ENCODE measurements at regions not wholly inside any gene's neighbourhood (a gene's known extent, or its start where the extent isn't known, plus 50 kb on each side); places are given as distances from the start of the nearest gene placed in this dataset.

DNA sequence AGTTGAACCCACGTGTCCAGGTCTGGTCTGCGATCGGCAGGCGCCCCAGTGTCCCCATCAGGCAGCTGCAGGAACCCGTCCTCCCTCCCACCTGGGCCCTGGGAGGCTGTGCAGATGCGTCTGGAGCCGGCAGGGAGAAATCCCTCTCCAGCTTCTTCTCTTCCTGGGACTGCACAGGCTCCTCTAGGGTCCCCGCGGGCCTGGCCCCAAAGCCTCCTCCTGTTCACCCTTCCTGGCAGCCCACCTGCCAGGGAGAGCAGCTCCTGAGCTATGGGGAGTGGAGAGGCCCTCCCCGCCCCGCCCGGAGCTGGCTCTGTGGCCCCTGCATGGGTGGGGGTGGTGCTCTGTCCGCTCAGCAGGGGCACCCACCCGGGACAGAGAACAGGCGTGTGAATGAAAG is 179.2 kb upstream of the ALKAL2 start (continued):
- TF ChIP-seq, protein P1, sequence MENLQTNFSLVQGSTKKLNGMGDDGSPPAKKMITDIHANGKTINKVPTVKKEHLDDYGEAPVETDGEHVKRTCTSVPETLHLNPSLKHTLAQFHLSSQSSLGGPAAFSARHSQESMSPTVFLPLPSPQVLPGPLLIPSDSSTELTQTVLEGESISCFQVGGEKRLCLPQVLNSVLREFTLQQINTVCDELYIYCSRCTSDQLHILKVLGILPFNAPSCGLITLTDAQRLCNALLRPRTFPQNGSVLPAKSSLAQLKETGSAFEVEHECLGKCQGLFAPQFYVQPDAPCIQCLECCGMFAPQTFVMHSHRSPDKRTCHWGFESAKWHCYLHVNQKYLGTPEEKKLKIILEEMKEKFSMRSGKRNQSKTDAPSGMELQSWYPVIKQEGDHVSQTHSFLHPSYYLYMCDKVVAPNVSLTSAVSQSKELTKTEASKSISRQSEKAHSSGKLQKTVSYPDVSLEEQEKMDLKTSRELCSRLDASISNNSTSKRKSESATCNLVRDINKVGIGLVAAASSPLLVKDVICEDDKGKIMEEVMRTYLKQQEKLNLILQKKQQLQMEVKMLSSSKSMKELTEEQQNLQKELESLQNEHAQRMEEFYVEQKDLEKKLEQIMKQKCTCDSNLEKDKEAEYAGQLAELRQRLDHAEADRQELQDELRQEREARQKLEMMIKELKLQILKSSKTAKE (IDR thresholded peaks at IDR 0.05; ENCODE audit: low read depth, poor library complexity, severe bottlenecking) = no peak
- TF ChIP-seq IKZF1 (conservative IDR thresholded peaks at IDR 0.05) = no peak

DNA sequence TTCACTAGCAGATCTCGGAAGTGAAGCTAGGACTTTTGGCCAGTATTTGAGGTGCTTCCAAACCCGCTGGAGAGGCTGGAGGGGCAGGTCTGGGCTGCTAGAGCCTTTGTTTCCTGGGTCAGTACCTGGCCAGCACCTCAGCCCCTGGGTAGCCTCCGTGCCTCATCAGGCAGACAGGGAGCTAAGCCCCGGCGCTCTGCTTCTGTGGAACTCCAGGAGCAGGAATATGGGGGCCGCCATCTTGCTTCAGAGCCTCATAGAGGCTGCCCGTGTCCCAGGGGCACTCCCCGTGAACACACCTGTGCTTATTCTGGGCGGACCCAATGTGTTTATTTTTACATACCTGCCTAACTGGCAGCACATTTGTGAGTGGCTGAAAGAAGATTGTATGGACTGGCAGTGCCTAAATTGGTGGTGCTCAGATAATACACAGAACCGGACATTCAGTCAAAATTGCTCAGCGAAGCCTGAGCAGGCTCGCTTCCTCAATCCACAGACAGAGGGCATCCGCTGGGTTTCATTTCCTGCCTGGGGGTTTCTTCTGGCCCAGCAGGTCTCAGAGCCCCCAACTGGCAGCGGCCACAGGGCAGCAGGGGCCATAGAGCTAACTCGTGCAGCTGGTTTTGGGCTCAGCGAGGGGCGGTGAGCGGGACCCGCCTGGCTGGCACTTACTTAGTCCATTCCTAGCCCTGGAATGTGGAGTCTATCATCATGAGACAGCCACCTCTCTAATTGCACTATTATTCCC is 176.8 kb upstream of the ALKAL2 start:
- no peaks in the 10 kb centered on the region; the same call in 2 of the 3 replicates for H3K9me3 ChIP-seq (replicated peaks; ENCODE audit: control insufficient read depth, insufficient read depth, low read length)
- no peaks in the 10 kb centered on the region for H4K20me1 ChIP-seq (ENCODE audit: control insufficient read depth, insufficient read depth)
- no peaks in the 10 kb centered on the region for H3K4me1 ChIP-seq (ENCODE audit: control insufficient read depth, insufficient read depth, low read length)
- ChIA-PET RAD21 (ENCODE audit: unreplicated experiment) (no interaction called here), SMC1A (ENCODE audit: uncharacterized antibody, unreplicated experiment) (no interaction called here), POLR2A (no interaction called here), CTCF (no interaction called here)
- no TSS peak for BruUV-seq (replicated peaks)
- FAIRE-seq (no peak), DNase-seq (ENCODE audit: low read depth, low spot score) (no peak), ATAC-seq (peak; percentile 69)
- no peak overlapping the region for H3K4me3 ChIP-seq
- in situ Hi-C loops (cut with MboI) = no loop called here
- H3K4me2 ChIP-seq (ENCODE audit: control insufficient read depth, insufficient read depth) = no peak overlapping the region
- H3K9ac ChIP-seq (ENCODE audit: control insufficient read depth, insufficient read depth, low read length) = no peak overlapping the region
- 5% methylated on average over 18 of the region's 19 CpGs for WGBS (ENCODE audit: insufficient coverage, insufficient replicate concordance, low lambda C conversion rate, missing lambda C conversion rate)
- H2AFZ ChIP-seq (ENCODE audit: control insufficient read depth, low read depth, low read length) = no peak overlapping the region
- no peaks in the 10 kb centered on the region; a peak in 2 of 4 replicates for H3K27me3 ChIP-seq (replicated peaks in 1 of 2; ENCODE audit: control insufficient read depth in 2 of 2, insufficient read depth in 2 of 2, low read length in 1 of 2)
- H3K27ac ChIP-seq (ENCODE audit: control insufficient read depth, insufficient read depth) = no peak overlapping the region
- H3K79me2 ChIP-seq (ENCODE audit: control insufficient read depth, insufficient read depth, low read length) = no peaks in the 10 kb centered on the region
- intact Hi-C loops (cut with micrococcal nuclease; ENCODE audit: unreplicated experiment) = loop anchor here (5.0 kb wide), 1 partner anchor 243 kb away; no protein-coding TSS in a partner anchor
- TF ChIP-seq NFYB (IDR thresholded peaks at IDR 0.05; ENCODE audit: insufficient read depth, low read depth, low read length) (no peak), TCF7 (IDR thresholded peaks at IDR 0.05; ENCODE audit: borderline replicate concordance) (no peak), TBL1XR1 (IDR thresholded peaks at IDR 0.05; ENCODE audit: low read depth, low read length) (no peak), SREBF2 (IDR thresholded peaks at IDR 0.05; ENCODE audit: low read length) (no peak), SPI1 (IDR thresholded peaks at IDR 0.05; ENCODE audit: borderline replicate concordance, insufficient read depth, low read depth, low read length) (peak; percentile 79; the same call in 1 of the 2 replicates), CREM (IDR thresholded peaks at IDR 0.05; ENCODE audit: low read depth) (no peak), SIN3A (IDR thresholded peaks at IDR 0.05; ENCODE audit: low read depth, low read length) (no peak), MYB (IDR thresholded peaks at IDR 0.05; ENCODE audit: borderline replicate concordance, low read depth, low read length) (no peak), CHD4 (IDR thresholded peaks at IDR 0.05) (no peak), IRF4 (IDR thresholded peaks at IDR 0.05; ENCODE audit: low read depth, low read length) (0 out of 2 replicates have a peak, but pooled peaks have one; percentile 11), PAX5 (IDR thresholded peaks at IDR 0.05; ENCODE audit: borderline replicate concordance, low read depth, low read length) (no peak)
- TF ChIP-seq, protein P2, sequence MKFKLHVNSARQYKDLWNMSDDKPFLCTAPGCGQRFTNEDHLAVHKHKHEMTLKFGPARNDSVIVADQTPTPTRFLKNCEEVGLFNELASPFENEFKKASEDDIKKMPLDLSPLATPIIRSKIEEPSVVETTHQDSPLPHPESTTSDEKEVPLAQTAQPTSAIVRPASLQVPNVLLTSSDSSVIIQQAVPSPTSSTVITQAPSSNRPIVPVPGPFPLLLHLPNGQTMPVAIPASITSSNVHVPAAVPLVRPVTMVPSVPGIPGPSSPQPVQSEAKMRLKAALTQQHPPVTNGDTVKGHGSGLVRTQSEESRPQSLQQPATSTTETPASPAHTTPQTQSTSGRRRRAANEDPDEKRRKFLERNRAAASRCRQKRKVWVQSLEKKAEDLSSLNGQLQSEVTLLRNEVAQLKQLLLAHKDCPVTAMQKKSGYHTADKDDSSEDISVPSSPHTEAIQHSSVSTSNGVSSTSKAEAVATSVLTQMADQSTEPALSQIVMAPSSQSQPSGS (IDR thresholded peaks at IDR 0.05; ENCODE audit: low read length) = no peak
- TF ChIP-seq, protein P3, sequence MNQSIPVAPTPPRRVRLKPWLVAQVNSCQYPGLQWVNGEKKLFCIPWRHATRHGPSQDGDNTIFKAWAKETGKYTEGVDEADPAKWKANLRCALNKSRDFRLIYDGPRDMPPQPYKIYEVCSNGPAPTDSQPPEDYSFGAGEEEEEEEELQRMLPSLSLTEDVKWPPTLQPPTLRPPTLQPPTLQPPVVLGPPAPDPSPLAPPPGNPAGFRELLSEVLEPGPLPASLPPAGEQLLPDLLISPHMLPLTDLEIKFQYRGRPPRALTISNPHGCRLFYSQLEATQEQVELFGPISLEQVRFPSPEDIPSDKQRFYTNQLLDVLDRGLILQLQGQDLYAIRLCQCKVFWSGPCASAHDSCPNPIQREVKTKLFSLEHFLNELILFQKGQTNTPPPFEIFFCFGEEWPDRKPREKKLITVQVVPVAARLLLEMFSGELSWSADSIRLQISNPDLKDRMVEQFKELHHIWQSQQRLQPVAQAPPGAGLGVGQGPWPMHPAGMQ (IDR thresholded peaks at IDR 0.05; ENCODE audit: borderline replicate concordance) = no peak
- TF ChIP-seq, protein P4, sequence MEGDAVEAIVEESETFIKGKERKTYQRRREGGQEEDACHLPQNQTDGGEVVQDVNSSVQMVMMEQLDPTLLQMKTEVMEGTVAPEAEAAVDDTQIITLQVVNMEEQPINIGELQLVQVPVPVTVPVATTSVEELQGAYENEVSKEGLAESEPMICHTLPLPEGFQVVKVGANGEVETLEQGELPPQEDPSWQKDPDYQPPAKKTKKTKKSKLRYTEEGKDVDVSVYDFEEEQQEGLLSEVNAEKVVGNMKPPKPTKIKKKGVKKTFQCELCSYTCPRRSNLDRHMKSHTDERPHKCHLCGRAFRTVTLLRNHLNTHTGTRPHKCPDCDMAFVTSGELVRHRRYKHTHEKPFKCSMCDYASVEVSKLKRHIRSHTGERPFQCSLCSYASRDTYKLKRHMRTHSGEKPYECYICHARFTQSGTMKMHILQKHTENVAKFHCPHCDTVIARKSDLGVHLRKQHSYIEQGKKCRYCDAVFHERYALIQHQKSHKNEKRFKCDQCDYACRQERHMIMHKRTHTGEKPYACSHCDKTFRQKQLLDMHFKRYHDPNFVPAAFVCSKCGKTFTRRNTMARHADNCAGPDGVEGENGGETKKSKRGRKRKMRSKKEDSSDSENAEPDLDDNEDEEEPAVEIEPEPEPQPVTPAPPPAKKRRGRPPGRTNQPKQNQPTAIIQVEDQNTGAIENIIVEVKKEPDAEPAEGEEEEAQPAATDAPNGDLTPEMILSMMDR (IDR thresholded peaks at IDR 0.05 in 2 of 3, conservative IDR thresholded peaks at IDR 0.05 in 1 of 3; ENCODE audit: control insufficient read depth in 2 of 3, extremely low read depth in 1 of 3, insufficient read depth in 1 of 3, low read depth in 3 of 3, low read length in 3 of 3) = no peak
- no peaks in the 10 kb centered on the region for H3K36me3 ChIP-seq (ENCODE audit: control insufficient read depth in 2 of 2, insufficient read depth in 2 of 2, low read length in 1 of 2)

All from GM12878 (cell line).